Coronary artery (tissue), 2 donors: ENCODE measurements at regions not wholly inside any gene's neighbourhood (a gene's known extent, or its start where the extent isn't known, plus 50 kb on each side); places are given as distances from the start of the nearest gene placed in this dataset.

Experiments used
- DNase-seq: peaks from one replicate; pipeline ENCODE4 v3.0.0-alpha.2; 2017; ENCODE audit warnings: low spot score
- H3K27ac ChIP-seq, 2 donors: fragments of 200-600 bp; sonication (generic); one replicate each; pipeline ENCODE4 v1.5.1; 2016 to 2019
- H3K4me3 ChIP-seq: fragments of 200-600 bp; sonication (generic); 2 replicates; pipeline ENCODE4 v1.5.1; 2016; ENCODE audit warnings: mild to moderate bottlenecking, moderate library complexity
- TF ChIP-seq, protein P1 (sequence below): fragments of 200-600 bp; sonication (generic); IDR thresholded peaks from one replicate; pipeline ENCODE4 v1.5.1; 2019; ENCODE audit warnings: antibody characterized with exemption

DNA sequence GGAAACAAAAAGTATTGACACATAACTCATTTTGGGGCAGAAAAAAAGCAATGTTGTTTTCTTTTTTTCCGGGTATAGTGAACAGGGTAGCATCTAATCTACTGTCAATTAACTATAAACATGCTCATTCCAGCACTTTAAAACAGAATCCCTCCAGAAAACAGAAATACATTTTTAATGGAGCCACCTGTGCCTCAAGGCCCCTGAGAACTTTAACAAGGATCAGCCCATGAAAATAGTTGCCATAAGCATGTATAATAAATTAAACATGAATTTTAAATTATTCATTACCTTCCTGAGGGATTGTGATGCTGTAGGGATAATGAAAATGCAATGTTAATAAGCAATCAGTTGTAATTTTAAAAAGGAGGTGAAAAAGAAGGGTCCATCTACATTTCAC is 101.4 kb upstream of the IVNS1ABP start:
- TF ChIP-seq, protein P1, sequence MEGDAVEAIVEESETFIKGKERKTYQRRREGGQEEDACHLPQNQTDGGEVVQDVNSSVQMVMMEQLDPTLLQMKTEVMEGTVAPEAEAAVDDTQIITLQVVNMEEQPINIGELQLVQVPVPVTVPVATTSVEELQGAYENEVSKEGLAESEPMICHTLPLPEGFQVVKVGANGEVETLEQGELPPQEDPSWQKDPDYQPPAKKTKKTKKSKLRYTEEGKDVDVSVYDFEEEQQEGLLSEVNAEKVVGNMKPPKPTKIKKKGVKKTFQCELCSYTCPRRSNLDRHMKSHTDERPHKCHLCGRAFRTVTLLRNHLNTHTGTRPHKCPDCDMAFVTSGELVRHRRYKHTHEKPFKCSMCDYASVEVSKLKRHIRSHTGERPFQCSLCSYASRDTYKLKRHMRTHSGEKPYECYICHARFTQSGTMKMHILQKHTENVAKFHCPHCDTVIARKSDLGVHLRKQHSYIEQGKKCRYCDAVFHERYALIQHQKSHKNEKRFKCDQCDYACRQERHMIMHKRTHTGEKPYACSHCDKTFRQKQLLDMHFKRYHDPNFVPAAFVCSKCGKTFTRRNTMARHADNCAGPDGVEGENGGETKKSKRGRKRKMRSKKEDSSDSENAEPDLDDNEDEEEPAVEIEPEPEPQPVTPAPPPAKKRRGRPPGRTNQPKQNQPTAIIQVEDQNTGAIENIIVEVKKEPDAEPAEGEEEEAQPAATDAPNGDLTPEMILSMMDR, result no peak
- no peak overlapping the region for H3K27ac ChIP-seq
- no peak overlapping the region for H3K4me3 ChIP-seq
- no peak for DNase-seq

DNA sequence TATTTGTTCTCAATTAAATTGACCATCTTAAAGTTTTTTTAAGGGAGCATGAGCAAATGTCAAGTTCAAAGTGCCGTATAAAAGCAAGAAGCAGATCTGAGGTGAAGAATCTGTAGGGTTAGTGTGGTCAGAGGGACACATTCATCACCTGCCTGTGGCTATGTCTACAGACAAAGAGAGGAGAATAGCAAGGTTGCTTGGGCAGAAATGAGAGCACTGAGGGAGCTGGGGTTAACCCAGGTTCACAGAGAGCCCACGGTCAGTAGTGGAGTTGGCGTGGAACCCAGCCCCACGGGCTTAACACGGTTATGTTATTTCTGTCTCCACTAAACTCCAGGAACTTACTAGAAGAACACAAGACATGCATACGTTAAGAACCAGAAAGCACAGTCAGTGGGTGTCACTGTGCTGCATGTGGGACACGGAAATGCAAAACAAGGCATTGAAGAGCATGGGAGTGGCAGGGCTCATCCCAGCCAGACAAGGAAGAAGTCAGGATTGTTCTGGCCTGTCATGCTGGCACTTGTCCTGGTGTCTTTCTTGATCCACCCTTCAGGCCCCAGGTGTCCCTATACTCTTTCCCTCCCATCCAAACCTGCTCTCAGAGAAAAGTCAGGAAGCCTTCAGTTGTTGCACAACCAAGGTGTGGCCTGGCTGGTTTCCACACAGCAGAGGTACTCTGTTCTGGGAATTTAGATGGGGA is 95.5 kb upstream of the IVNS1ABP start:
- DNase-seq, result no peak
- Histone ChIP-seq H3K4me3 (no peak overlapping the region), H3K27ac (no peak overlapping the region)
- TF ChIP-seq, protein P1, result no peak

DNA sequence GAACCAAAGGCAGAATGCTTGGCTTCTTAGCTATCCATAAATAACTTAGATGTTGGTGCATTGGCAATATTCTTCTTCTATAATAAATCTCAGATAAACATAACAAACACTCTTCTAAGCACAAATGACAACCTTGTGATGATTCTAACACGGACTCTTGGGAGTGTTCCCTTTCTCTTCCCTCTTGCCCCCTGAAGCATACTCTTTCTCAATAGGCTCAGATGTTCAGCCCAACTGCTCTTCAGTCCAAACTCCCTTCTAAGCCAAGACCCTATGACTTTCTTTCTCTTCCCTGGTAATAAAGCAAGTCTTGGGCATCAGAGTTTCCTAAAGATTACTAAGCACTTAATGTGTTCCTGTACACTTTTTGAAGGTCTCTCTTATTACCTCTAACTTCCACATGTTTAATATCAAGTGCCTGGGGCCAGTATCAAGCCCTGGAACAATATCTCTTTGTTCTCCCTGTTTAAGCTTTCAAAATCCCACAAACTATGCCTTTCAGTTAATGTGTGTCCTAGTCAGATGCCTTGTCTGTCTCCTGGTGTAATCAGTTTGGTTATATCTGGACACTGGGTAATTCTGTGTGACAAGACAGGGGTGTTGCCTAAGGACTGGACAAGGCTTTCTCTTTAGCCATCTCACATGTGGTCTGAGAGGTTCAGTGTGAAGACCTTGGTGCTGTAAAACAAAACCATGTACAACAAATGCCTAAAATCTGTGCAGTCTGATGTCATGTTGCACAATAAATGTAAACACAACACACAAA is 92.9 kb upstream of the IVNS1ABP start:
- no peak overlapping the region for H3K4me3 ChIP-seq
- H3K27ac ChIP-seq, result no peak overlapping the region
- DNase-seq, result no peak
- TF ChIP-seq, protein P1, result no peak

DNA sequence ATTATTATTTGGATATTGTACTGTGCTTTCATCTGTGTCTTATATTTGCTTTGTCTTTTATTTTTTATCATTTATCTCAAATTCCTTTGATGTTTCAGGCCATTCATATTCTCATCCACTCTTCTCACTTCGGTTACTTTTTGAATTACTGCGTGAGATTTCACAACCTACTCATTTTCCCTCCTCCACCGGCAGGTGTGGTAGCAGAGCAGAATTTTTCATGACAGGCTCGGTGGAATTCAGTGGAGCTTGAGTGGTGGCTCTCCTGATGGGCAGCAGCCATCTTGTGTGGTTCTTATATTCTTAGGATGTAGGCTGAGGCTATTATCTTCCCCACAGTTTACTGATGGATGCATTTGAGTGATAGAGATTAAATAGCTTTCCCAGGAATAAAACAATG is 92.3 kb upstream of the IVNS1ABP start:
- H3K4me3 ChIP-seq, result no peak overlapping the region
- TF ChIP-seq, protein P1, result no peak
- DNase-seq, result no peak
- no peak overlapping the region for H3K27ac ChIP-seq

DNA sequence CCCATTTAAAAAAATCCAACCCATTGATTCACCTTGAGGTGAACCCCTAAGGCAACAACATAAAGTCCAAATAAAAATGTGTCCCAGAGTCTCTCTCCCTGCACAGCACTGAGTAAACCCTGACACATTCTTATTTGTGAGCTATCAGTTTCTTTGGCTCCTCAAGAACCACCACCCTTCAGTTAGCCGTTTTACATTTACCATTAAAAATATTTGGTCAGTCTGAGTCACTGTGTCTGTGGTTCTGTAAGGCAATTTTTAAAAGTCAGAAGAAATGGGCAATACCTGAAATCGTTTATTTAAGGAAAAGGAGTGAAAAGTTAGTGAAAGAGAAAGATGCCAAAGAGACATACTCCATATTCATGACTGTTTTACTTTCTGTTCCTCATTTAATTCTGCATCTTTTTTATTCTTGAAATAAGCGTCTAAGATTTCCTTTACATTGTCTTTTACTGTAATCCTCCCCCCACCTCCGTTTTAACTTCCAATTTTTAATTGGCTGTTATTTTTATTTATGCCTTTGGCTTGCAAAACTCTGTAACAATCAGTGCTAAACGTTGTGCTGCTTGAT is 91.7 kb upstream of the IVNS1ABP start:
- TF ChIP-seq, protein P1, result no peak
- DNase-seq, result no peak
- H3K27ac ChIP-seq, result no peak overlapping the region
- no peak overlapping the region for H3K4me3 ChIP-seq

DNA sequence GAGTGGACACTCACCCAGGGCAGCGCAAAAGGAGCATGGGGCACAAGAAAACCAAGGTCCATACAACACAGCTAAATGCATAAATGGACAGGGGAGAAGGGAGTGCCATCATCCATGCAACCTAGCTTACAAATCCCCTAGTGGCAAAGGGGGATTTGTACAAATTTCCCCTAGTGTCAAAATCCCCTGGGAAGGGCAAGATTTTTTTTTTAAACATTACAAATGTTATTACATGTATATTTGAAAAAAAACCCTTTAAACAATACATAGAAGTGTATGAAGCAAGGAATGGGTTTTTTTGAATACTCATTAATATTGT is 89.6 kb upstream of the IVNS1ABP start:
- DNase-seq, result no peak
- Histone ChIP-seq H3K4me3 (no peak overlapping the region), H3K27ac (no peak overlapping the region)
- TF ChIP-seq, protein P1, result no peak
